ENCODE measurements at regions not wholly inside any gene's neighbourhood (a gene's known extent, or its start where the extent isn't known, plus 50 kb on each side); places are given as distances from the start of the nearest gene placed in this dataset.

- TF ChIP-seq CTCF (conservative IDR thresholded peaks at IDR 0.05; ENCODE audit: control insufficient read depth, insufficient read depth, low read depth, low read length) = no peak
- no peak for DNase-seq (ENCODE audit: low read depth)
- H3K4me3 ChIP-seq (ENCODE audit: control insufficient read depth, low read depth, low read length) = no peak overlapping the region
Observed at GRCh38 chr21:14688936-14689335, 142.8 kb upstream of the SAMSN1 start.

GRCh38 chr21:14688412-14688811, 142.3 kb upstream of the SAMSN1 start:
- no peak for TF ChIP-seq CTCF (conservative IDR thresholded peaks at IDR 0.05; ENCODE audit: control insufficient read depth, insufficient read depth, low read depth, low read length)
- no peak overlapping the region for H3K4me3 ChIP-seq (ENCODE audit: control insufficient read depth, low read depth, low read length)
- no peak for DNase-seq (ENCODE audit: low read depth)

GRCh38 chr21:14687268-14687625, 141.1 kb upstream of the SAMSN1 start:
- peak; percentile 2 for DNase-seq (ENCODE audit: low read depth)
- TF ChIP-seq CTCF (conservative IDR thresholded peaks at IDR 0.05; ENCODE audit: control insufficient read depth, insufficient read depth, low read depth, low read length) = no peak
- H3K4me3 ChIP-seq (ENCODE audit: control insufficient read depth, low read depth, low read length) = no peak overlapping the region

- no peak overlapping the region for H3K4me3 ChIP-seq (ENCODE audit: control insufficient read depth, low read depth, low read length)
- TF ChIP-seq CTCF (conservative IDR thresholded peaks at IDR 0.05; ENCODE audit: control insufficient read depth, insufficient read depth, low read depth, low read length) = no peak
- no peak for DNase-seq (ENCODE audit: low read depth)
Observed at GRCh38 chr21:14686466-14687267, 140.6 kb upstream of the SAMSN1 start.

- no peak for TF ChIP-seq CTCF (conservative IDR thresholded peaks at IDR 0.05; ENCODE audit: control insufficient read depth, insufficient read depth, low read depth, low read length)
- no peak for DNase-seq (ENCODE audit: low read depth)
Observed at GRCh38 chr21:14685568-14685967, 139.5 kb upstream of the SAMSN1 start.

GRCh38 chr21:14684071-14684470, 138.0 kb upstream of the SAMSN1 start:
- no peak overlapping the region for H3K4me3 ChIP-seq (ENCODE audit: control insufficient read depth, low read depth, low read length)
- no peak for TF ChIP-seq CTCF (conservative IDR thresholded peaks at IDR 0.05; ENCODE audit: control insufficient read depth, insufficient read depth, low read depth, low read length)

More at GRCh38 chr21:14685568-14685967, 139.5 kb upstream of the SAMSN1 start:
- no peak overlapping the region for H3K4me3 ChIP-seq (ENCODE audit: control insufficient read depth, low read depth, low read length)

More at GRCh38 chr21:14684071-14684470, 138.0 kb upstream of the SAMSN1 start:
- no peak for DNase-seq (ENCODE audit: low read depth)

Measured in fibroblast of mammary gland (primary cell).